ENCODE measurements at regions not wholly inside any gene's neighbourhood (a gene's known extent, or its start where the extent isn't known, plus 50 kb on each side); places are given as distances from the start of the nearest gene placed in this dataset.

DNA sequence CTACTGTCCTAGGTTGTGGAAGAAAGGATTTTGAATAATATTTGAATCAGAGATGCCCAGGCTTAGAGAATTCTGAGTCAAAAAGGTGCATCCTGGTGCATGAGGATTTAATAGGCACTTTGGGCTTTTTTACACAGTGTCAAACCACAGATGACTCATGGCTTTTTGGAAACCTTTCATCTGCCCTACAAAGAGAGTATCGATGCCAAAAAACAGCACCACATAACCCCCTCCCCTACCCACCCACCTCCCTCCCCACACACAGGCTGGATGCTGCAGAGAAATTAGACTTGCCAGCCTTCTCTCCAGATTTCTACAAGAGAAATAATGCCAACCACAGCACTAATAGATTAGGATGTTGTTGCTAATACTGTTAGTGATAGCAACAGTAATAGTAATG is 779.3 kb downstream of the NLGN4X start:
- TF ChIP-seq, protein P1, sequence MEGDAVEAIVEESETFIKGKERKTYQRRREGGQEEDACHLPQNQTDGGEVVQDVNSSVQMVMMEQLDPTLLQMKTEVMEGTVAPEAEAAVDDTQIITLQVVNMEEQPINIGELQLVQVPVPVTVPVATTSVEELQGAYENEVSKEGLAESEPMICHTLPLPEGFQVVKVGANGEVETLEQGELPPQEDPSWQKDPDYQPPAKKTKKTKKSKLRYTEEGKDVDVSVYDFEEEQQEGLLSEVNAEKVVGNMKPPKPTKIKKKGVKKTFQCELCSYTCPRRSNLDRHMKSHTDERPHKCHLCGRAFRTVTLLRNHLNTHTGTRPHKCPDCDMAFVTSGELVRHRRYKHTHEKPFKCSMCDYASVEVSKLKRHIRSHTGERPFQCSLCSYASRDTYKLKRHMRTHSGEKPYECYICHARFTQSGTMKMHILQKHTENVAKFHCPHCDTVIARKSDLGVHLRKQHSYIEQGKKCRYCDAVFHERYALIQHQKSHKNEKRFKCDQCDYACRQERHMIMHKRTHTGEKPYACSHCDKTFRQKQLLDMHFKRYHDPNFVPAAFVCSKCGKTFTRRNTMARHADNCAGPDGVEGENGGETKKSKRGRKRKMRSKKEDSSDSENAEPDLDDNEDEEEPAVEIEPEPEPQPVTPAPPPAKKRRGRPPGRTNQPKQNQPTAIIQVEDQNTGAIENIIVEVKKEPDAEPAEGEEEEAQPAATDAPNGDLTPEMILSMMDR (IDR thresholded peaks at IDR 0.05; ENCODE audit: low read depth, low read length), result no peak
- no peak for TF ChIP-seq POLR2A (IDR thresholded peaks at IDR 0.05; ENCODE audit: extremely low read depth, insufficient read length)
